ENCODE measurements at regions not wholly inside any gene's neighbourhood (a gene's known extent, or its start where the extent isn't known, plus 50 kb on each side); places are given as distances from the start of the nearest gene placed in this dataset.

DNA sequence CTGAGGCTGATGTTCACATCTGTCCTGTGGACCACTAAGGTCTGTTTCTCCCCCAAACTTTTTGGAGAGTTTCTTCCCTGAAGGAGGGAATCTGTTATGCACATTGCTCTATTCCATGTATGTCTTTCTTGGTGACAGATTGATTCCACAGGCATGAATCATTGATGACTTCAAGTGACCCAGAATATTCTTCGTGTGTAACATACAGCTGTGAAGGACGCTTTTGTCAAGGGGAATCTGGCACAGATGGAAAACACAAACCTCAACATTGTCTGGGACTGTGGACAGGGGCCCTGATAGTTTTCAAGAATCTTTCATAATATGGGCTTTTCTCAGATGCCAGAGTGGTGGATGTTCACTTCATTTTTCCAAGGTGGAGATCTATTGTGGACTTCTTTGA lies 223.1 kb upstream of the MAF start:
- intact Hi-C loops (cut with micrococcal nuclease): no loop called here
- no peak overlapping the region for H3K4me3 ChIP-seq (ENCODE audit: low read length)
- no peaks in the 10 kb centered on the region for H3F3A ChIP-seq (ENCODE audit: low read length, unreplicated experiment)
- ChIA-PET POLR2A (ENCODE audit: unreplicated experiment) (no interaction called here), CTCF (no interaction called here)
- no peaks in the 10 kb centered on the region for H4K20me1 ChIP-seq (ENCODE audit: low read length)
- DNase-seq (no peak), ATAC-seq (no peak)
- H3K9me3 ChIP-seq (ENCODE audit: low read length): no peaks in the 10 kb centered on the region
- no peaks in the 10 kb centered on the region for H3K9me2 ChIP-seq (replicated peaks; ENCODE audit: low read length)
- BruUV-seq (replicated peaks): no TSS peak
- no peak overlapping the region for H3K4me2 ChIP-seq (ENCODE audit: low read length)
- H3K27me3 ChIP-seq (ENCODE audit: low read length): no peaks in the 10 kb centered on the region
- H3K36me3 ChIP-seq (ENCODE audit: low read depth, low read length): no peaks in the 10 kb centered on the region
- H3K4me1 ChIP-seq (ENCODE audit: insufficient read depth, low read length): no peaks in the 10 kb centered on the region
- H3K9ac ChIP-seq (ENCODE audit: low read length): no peak overlapping the region
- H2AFZ ChIP-seq (ENCODE audit: low read length): no peak overlapping the region
- H3K79me2 ChIP-seq (ENCODE audit: low read length): no peaks in the 10 kb centered on the region
- no peak overlapping the region for H3K27ac ChIP-seq (ENCODE audit: low read length)
- TF ChIP-seq, protein P1, sequence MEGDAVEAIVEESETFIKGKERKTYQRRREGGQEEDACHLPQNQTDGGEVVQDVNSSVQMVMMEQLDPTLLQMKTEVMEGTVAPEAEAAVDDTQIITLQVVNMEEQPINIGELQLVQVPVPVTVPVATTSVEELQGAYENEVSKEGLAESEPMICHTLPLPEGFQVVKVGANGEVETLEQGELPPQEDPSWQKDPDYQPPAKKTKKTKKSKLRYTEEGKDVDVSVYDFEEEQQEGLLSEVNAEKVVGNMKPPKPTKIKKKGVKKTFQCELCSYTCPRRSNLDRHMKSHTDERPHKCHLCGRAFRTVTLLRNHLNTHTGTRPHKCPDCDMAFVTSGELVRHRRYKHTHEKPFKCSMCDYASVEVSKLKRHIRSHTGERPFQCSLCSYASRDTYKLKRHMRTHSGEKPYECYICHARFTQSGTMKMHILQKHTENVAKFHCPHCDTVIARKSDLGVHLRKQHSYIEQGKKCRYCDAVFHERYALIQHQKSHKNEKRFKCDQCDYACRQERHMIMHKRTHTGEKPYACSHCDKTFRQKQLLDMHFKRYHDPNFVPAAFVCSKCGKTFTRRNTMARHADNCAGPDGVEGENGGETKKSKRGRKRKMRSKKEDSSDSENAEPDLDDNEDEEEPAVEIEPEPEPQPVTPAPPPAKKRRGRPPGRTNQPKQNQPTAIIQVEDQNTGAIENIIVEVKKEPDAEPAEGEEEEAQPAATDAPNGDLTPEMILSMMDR (conservative IDR thresholded peaks at IDR 0.05; ENCODE audit: low read depth, low read length): no peak
- TF ChIP-seq EZH2phosphoT487 (IDR thresholded peaks at IDR 0.05; ENCODE audit: borderline replicate concordance, low read length): no peak
- no peak for TF ChIP-seq EZH2 (IDR thresholded peaks at IDR 0.05; ENCODE audit: low read length, unreplicated experiment)

DNA sequence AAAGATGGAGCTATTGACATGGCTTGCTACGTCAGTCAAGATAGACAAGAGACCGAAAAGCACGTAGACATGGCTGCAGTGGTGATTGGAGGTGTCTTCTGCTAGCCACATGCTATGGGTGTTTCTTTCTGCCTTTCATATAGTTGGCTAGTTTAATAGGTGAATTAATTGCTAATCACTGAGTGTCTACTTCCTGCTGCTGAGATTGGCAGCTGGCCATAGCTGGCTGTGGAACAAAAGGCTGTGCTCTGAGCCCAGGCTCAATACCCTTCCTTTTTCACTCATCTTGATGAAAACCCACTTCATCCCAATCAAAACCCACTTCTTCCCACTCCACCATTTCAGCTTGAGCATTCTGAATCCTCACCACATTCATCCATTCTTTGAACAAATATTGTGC lies 221.4 kb upstream of the MAF start:
- no peak overlapping the region for H3K9ac ChIP-seq (ENCODE audit: low read length)
- no peaks in the 10 kb centered on the region for H3K9me3 ChIP-seq (ENCODE audit: low read length)
- no peak overlapping the region for H2AFZ ChIP-seq (ENCODE audit: low read length)
- no peaks in the 10 kb centered on the region for H4K20me1 ChIP-seq (ENCODE audit: low read length)
- TF ChIP-seq, protein P1 (conservative IDR thresholded peaks at IDR 0.05; ENCODE audit: low read depth, low read length): no peak
- TF ChIP-seq EZH2 (IDR thresholded peaks at IDR 0.05; ENCODE audit: low read length, unreplicated experiment): no peak
- TF ChIP-seq EZH2phosphoT487 (IDR thresholded peaks at IDR 0.05; ENCODE audit: borderline replicate concordance, low read length): no peak
- CTCF ChIA-PET: no interaction called here
- no peak for ATAC-seq
- H3K79me2 ChIP-seq (ENCODE audit: low read length): no peaks in the 10 kb centered on the region
- no peaks in the 10 kb centered on the region for H3F3A ChIP-seq (ENCODE audit: low read length, unreplicated experiment)
- H3K9me2 ChIP-seq (replicated peaks; ENCODE audit: low read length): no peaks in the 10 kb centered on the region
- no peaks in the 10 kb centered on the region for H3K4me1 ChIP-seq (ENCODE audit: insufficient read depth, low read length)
- no TSS peak for BruUV-seq (replicated peaks)
- no peak overlapping the region for H3K4me3 ChIP-seq (ENCODE audit: low read length)
- no peaks in the 10 kb centered on the region for H3K36me3 ChIP-seq (ENCODE audit: low read depth, low read length)
- POLR2A ChIA-PET (ENCODE audit: unreplicated experiment): no interaction called here
- DNase-seq: no peak
- intact Hi-C loops (cut with micrococcal nuclease): no loop called here
- no peak overlapping the region for H3K27ac ChIP-seq (ENCODE audit: low read length)
- no peaks in the 10 kb centered on the region for H3K27me3 ChIP-seq (ENCODE audit: low read length)
- H3K4me2 ChIP-seq (ENCODE audit: low read length): no peak overlapping the region

DNA sequence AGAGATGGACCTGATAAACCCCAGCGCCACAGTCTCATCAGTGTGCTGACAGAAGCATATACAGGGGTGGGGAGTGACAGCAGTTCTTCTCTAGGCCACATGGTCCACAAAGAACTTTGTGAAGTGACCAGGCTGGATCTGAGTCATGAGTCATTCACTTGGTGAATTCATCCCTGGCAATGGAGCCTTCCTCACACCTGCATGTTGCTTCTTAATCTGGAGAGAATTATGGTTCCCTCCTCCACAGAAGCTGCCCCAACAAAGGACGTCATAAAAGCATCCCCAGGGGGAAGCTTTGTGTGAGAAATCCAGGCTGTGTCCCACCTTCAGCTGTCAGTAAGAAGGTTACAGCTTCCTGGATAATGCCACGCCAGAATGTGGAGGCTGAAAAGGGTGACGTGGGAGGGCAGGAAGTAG lies 215.6 kb upstream of the MAF start:
- Histone ChIP-seq H3K27me3 (ENCODE audit: low read length) (no peaks in the 10 kb centered on the region), H3K9ac (ENCODE audit: low read length) (no peak overlapping the region), H3K79me2 (ENCODE audit: low read length) (no peaks in the 10 kb centered on the region), H3K36me3 (ENCODE audit: low read depth, low read length) (no peaks in the 10 kb centered on the region), H4K20me1 (ENCODE audit: low read length) (no peaks in the 10 kb centered on the region), H3K9me2 (replicated peaks; ENCODE audit: low read length) (no peaks in the 10 kb centered on the region), H3K4me1 (ENCODE audit: insufficient read depth, low read length) (no peaks in the 10 kb centered on the region), H3K9me3 (ENCODE audit: low read length) (no peaks in the 10 kb centered on the region), H2AFZ (ENCODE audit: low read length) (no peak overlapping the region), H3K4me2 (ENCODE audit: low read length) (no peak overlapping the region), H3F3A (ENCODE audit: low read length, unreplicated experiment) (no peaks in the 10 kb centered on the region), H3K27ac (ENCODE audit: low read length) (no peak overlapping the region), H3K4me3 (ENCODE audit: low read length) (no peak overlapping the region)
- TF ChIP-seq, protein P1 (conservative IDR thresholded peaks at IDR 0.05; ENCODE audit: low read depth, low read length): no peak
- ChIA-PET POLR2A (ENCODE audit: unreplicated experiment) (no interaction called here), CTCF (no interaction called here)
- ATAC-seq: no peak
- DNase-seq: no peak
- no TSS peak for BruUV-seq (replicated peaks)
- intact Hi-C loops (cut with micrococcal nuclease): no loop called here

Data from PC-3 (cell line).